ENCODE measurements at regions not wholly inside any gene's neighbourhood (a gene's known extent, or its start where the extent isn't known, plus 50 kb on each side); places are given as distances from the start of the nearest gene placed in this dataset.

- no peak for DNase-seq
These were observed 215.9 kb downstream of the BARX2 start for GRCh38 chr11:129591527-129591926.

GRCh38 chr11:129592191-129592590 is 216.5 kb downstream of the BARX2 start:
- no peak for DNase-seq

- DNase-seq: no peak
These were observed 217.4 kb downstream of the BARX2 start for GRCh38 chr11:129593098-129593497.

GRCh38 chr11:129595038-129595962 is 219.7 kb downstream of the BARX2 start:
- DNase-seq: no peak

GRCh38 chr11:129596351-129596750 is 219.3 kb upstream of the TMEM45B start:
- DNase-seq: no peak

- DNase-seq: no peak
These were observed 217.3 kb upstream of the TMEM45B start for GRCh38 chr11:129598378-129598777.

- no peak for DNase-seq
These were observed 209.8 kb upstream of the TMEM45B start for GRCh38 chr11:129605815-129606214.

GRCh38 chr11:129608711-129609110 is 206.9 kb upstream of the TMEM45B start:
- DNase-seq: no peak

GRCh38 chr11:129610125-129610524 is 205.5 kb upstream of the TMEM45B start:
- no peak for DNase-seq

- no peak for DNase-seq
These were observed 205.1 kb upstream of the TMEM45B start for GRCh38 chr11:129610545-129610944.

GRCh38 chr11:129611661-129612446 is 203.8 kb upstream of the TMEM45B start:
- peak; percentile 5 for DNase-seq

- DNase-seq: no peak
These were observed 203.1 kb upstream of the TMEM45B start for GRCh38 chr11:129612447-129612961.

- no peak for DNase-seq
These were observed 202.6 kb upstream of the TMEM45B start for GRCh38 chr11:129613071-129613470.

GRCh38 chr11:129614256-129614944 is 201.2 kb upstream of the TMEM45B start:
- DNase-seq: no peak

GRCh38 chr11:129618046-129618569 is 197.5 kb upstream of the TMEM45B start:
- DNase-seq: no peak

GRCh38 chr11:129620237-129621104 is 195.2 kb upstream of the TMEM45B start:
- DNase-seq: no peak

- no peak for DNase-seq
These were observed 189.7 kb upstream of the TMEM45B start for GRCh38 chr11:129625930-129626329.

- DNase-seq: no peak
These were observed 184.4 kb upstream of the TMEM45B start for GRCh38 chr11:129631201-129631600.

- DNase-seq: no peak
These were observed 178.7 kb upstream of the TMEM45B start for GRCh38 chr11:129636926-129637325.

GRCh38 chr11:129637473-129637872 is 178.2 kb upstream of the TMEM45B start:
- DNase-seq: peak; percentile 37

GRCh38 chr11:129637983-129638776 is 177.5 kb upstream of the TMEM45B start:
- DNase-seq: peak; percentile 24

Measured in fibroblast of skin of right biceps (primary cell).